Prostate gland (tissue), 2 donors: ENCODE measurements at regions not wholly inside any gene's neighbourhood (a gene's known extent, or its start where the extent isn't known, plus 50 kb on each side); places are given as distances from the start of the nearest gene placed in this dataset.

Experiments
- POLR2AphosphoS5 ChIP-seq: sonication (generic); formaldehyde crosslinking; IDR thresholded peaks from one replicate; pipeline ENCODE4 v1.6.1; 2017; ENCODE audit warnings: antibody characterized with exemption
- TF ChIP-seq, protein P1 (sequence below), 4 experiments: fragments of 200-600 bp in 2 of 4; fragments of 450-650 bp in 2 of 4; sonication (generic) in 2 of 4; IDR thresholded peaks; 1 replicate in 3 of 4; 2 replicates in 1 of 4; pipeline ENCODE4 v1.5.1; 2016 to 2019; ENCODE audit warnings: antibody characterized with exemption in 4 of 4, mild to moderate bottlenecking in 2 of 4, moderate library complexity in 2 of 4

DNA sequence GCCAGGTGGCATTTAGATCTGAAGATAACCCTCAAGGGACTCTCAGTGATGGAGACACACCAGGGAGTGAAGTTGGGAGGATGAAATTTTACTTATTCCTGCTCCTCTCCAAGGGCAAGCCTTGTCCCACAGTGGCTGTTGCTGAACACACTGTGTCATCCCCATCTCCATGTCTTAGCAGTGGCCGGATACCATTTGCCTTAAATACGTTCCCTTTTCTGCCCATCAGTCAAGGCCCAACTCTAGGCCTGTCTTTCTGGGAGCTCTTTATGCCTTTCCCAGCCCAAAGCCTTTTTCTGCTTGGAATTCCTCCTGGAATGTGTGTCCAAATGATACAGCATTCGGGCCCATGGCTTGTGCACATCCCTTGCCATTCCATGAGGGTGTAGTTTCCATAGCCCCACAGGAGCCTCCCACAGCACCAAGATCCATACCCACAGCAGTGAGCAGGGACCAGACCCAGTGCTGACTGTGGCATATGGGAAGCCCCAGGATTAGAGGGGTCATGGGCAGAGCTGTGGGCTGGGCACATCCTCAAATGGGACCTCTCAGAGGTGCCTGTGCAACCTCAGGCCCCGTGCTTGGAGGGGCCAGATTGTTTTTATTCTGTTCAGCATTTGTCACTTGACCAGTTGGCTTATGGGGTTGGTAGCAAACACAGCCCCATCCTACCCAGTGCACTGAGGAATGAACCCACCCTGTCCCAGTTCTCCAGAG, 63.7 kb upstream of the PRR23C start:
- TF ChIP-seq, protein P1, sequence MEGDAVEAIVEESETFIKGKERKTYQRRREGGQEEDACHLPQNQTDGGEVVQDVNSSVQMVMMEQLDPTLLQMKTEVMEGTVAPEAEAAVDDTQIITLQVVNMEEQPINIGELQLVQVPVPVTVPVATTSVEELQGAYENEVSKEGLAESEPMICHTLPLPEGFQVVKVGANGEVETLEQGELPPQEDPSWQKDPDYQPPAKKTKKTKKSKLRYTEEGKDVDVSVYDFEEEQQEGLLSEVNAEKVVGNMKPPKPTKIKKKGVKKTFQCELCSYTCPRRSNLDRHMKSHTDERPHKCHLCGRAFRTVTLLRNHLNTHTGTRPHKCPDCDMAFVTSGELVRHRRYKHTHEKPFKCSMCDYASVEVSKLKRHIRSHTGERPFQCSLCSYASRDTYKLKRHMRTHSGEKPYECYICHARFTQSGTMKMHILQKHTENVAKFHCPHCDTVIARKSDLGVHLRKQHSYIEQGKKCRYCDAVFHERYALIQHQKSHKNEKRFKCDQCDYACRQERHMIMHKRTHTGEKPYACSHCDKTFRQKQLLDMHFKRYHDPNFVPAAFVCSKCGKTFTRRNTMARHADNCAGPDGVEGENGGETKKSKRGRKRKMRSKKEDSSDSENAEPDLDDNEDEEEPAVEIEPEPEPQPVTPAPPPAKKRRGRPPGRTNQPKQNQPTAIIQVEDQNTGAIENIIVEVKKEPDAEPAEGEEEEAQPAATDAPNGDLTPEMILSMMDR (IDR thresholded peaks at IDR 0.05), result no peak
- TF ChIP-seq POLR2AphosphoS5, result no peak
